Transverse colon (tissue), 3 donors: ENCODE measurements at regions not wholly inside any gene's neighbourhood (a gene's known extent, or its start where the extent isn't known, plus 50 kb on each side); places are given as distances from the start of the nearest gene placed in this dataset.
"Not testable (repeated sequence)": the region's sequence is repeated elsewhere in the genome, so short reads cannot be mapped to it uniquely, and the experiment has no call there.

Experiments
- POLR2A ChIP-seq: fragments of 450-650 bp; IDR thresholded peaks from one replicate; pipeline ENCODE4 v1.6.1; 2016; ENCODE audit warnings: antibody characterized with exemption, mild to moderate bottlenecking, moderate library complexity
- TF ChIP-seq, protein P1 (sequence below), 5 experiments: fragments of 200-600 bp in 3 of 5; fragments of 450-650 bp in 2 of 5; sonication (generic) in 3 of 5; IDR thresholded peaks; 1 replicate in 2 of 5; 2 replicates in 3 of 5; pipeline ENCODE4 v1.5.1; 2016 to 2017; ENCODE audit warnings: antibody characterized with exemption in 5 of 5, inconsistent platforms in 3 of 5, mild to moderate bottlenecking in 2 of 5, moderate library complexity in 1 of 5

DNA sequence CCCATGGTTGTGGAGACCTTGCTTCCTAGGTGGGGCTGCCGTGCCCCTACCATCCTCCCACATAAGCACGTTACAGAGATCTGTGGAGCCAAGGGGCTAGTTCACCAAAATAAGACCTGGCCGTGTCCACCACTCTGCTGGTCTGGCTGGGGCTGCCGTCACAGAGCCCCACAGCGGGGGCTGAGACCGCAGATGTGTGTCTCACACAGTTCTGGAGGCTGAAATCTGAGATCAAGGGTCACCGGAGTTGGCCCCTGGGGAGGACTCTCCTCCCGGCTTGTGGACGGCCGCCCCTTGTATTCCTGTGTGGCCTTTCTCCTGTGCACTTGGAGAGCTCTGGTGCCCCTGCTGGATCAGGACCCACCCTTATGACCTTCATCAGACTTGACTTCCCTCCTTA, 147.4 kb downstream of the IGLL1 start:
- TF ChIP-seq, protein P1, sequence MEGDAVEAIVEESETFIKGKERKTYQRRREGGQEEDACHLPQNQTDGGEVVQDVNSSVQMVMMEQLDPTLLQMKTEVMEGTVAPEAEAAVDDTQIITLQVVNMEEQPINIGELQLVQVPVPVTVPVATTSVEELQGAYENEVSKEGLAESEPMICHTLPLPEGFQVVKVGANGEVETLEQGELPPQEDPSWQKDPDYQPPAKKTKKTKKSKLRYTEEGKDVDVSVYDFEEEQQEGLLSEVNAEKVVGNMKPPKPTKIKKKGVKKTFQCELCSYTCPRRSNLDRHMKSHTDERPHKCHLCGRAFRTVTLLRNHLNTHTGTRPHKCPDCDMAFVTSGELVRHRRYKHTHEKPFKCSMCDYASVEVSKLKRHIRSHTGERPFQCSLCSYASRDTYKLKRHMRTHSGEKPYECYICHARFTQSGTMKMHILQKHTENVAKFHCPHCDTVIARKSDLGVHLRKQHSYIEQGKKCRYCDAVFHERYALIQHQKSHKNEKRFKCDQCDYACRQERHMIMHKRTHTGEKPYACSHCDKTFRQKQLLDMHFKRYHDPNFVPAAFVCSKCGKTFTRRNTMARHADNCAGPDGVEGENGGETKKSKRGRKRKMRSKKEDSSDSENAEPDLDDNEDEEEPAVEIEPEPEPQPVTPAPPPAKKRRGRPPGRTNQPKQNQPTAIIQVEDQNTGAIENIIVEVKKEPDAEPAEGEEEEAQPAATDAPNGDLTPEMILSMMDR (IDR thresholded peaks at IDR 0.05) = not testable (repeated sequence)
- TF ChIP-seq POLR2A = not testable (repeated sequence)
